CD4-positive, alpha-beta T cell (primary cell): ENCODE measurements at regions not wholly inside any gene's neighbourhood (a gene's known extent, or its start where the extent isn't known, plus 50 kb on each side); places are given as distances from the start of the nearest gene placed in this dataset.

ENCODE experiments used
- ATAC-seq: fragments of 200-7000 bp; cut with Tn5 transposase; one replicate; pipeline ENCODE4 v1.10.0; 2022; ENCODE audit warnings: mild to moderate bottlenecking; ENCODE audit not compliant: poor library complexity
- CTCF ChIA-PET: fragments of 350-600 bp; sonication (Branson Sonifier 250); formaldehyde crosslinking; loops from one replicate; lab custom pipeline; 2021; ENCODE audit warnings: antibody characterized with exemption, inconsistent platforms; lab: Charles Lee
- POLR2A ChIA-PET: fragments of 350-600 bp; sonication (Branson Sonifier 250); formaldehyde crosslinking; loops from one replicate; lab custom pipeline; 2021; ENCODE audit warnings: antibody characterized with exemption, inconsistent platforms; lab: Charles Lee
- DNase-seq, 14 experiments: peaks; one replicate each; pipeline ENCODE4 v3.0.0-alpha.2; 2013 to 2020; ENCODE audit warnings: mixed read lengths in 2 of 14
- H3K27ac ChIP-seq, 2 donors: one replicate each; pipeline versions ENCODE4 v1.5.1 to v1.7.0; 2013; ENCODE audit warnings: low read length in 2 of 2, low read depth in 1 of 2, mild to moderate bottlenecking in 1 of 2
- H3K27me3 ChIP-seq, 2 experiments: 1 replicate in 1 of 2; 2 replicates in 1 of 2; pipeline versions ENCODE4 v1.6.1 to v1.7.0; 2013; ENCODE audit warnings: low read length in 2 of 2, control low read depth in 1 of 2, mild to moderate bottlenecking in 1 of 2, moderate library complexity in 1 of 2; ENCODE audit not compliant: insufficient read depth in 2 of 2, control insufficient read depth in 1 of 2
- H3K36me3 ChIP-seq: one replicate; pipeline ENCODE4 v1.6.1; 2013; ENCODE audit warnings: low read length, control low read depth; ENCODE audit not compliant: insufficient read depth
- H3K4me1 ChIP-seq: one replicate; pipeline ENCODE4 v1.6.1; 2013; ENCODE audit warnings: low read length, control low read depth; ENCODE audit not compliant: insufficient read depth
- H3K4me3 ChIP-seq: one replicate; pipeline ENCODE4 v1.5.1; 2013; ENCODE audit warnings: mild to moderate bottlenecking, low read length, moderate library complexity
- H3K9me3 ChIP-seq, 2 experiments: 1 replicate in 1 of 2; 2 replicates in 1 of 2; pipeline versions ENCODE4 v1.6.1 to v1.7.0; 2013; ENCODE audit warnings: low read length in 2 of 2, mild to moderate bottlenecking in 2 of 2, control low read depth in 1 of 2, moderate library complexity in 1 of 2; ENCODE audit not compliant: control insufficient read depth in 1 of 2, insufficient read depth in 1 of 2
- H3K27ac Mint-ChIP-seq: one replicate; pipeline ENCODE4 v1.8.0; 2020; ENCODE audit warnings: mixed read lengths
- H3K27me3 Mint-ChIP-seq: one replicate; pipeline ENCODE4 v1.8.0; 2021; ENCODE audit warnings: mixed read lengths
- H3K36me3 Mint-ChIP-seq: one replicate; pipeline ENCODE4 v1.8.0; 2021; ENCODE audit warnings: low read depth, mixed read lengths
- H3K4me1 Mint-ChIP-seq: one replicate; pipeline ENCODE4 v1.8.0; 2021; ENCODE audit warnings: low read depth, mixed read lengths
- H3K4me3 Mint-ChIP-seq: one replicate; pipeline ENCODE4 v1.8.0; 2020; ENCODE audit warnings: mild to moderate bottlenecking, mixed read lengths
- H3K9me3 Mint-ChIP-seq: one replicate; pipeline ENCODE4 v1.8.0; 2020; ENCODE audit warnings: mixed read lengths
- CTCF ChIP-seq: fragments of 200-600 bp; IDR thresholded peaks from one replicate; pipeline ENCODE4 v1.8.0; 2022; ENCODE audit warnings: antibody characterized with exemption, mild to moderate bottlenecking
- intact Hi-C, 2 experiments: fragments of 100-400 bp; cut with DNase I in 1 of 2; cut with micrococcal nuclease in 1 of 2; formaldehyde crosslinking; loops; one replicate each; pipeline versions ENCODE4 v1.15.1 to v1.9.0; 2023 to 2025; cut with DNase I, micrococcal nuclease

- H3K36me3 ChIP-seq = no peaks in the 10 kb centered on the region
- DNase-seq (no peak), ATAC-seq (no peak)
- TF ChIP-seq CTCF = no peak
- Mint-ChIP-seq H3K9me3 (no peaks in the 10 kb centered on the region), H3K27me3 (peaks cover 6% of the 10 kb centered on the region), H3K27ac (no peak overlapping the region), H3K4me3 (no peak overlapping the region), H3K4me1 (no peaks in the 10 kb centered on the region), H3K36me3 (no peaks in the 10 kb centered on the region)
- H3K27ac ChIP-seq = no peak overlapping the region
- intact Hi-C loops = no loop called here
- ChIA-PET CTCF (no interaction called here), POLR2A (no interaction called here)
- H3K27me3 ChIP-seq = no peaks in the 10 kb centered on the region
- no peaks in the 10 kb centered on the region for H3K4me1 ChIP-seq
- H3K9me3 ChIP-seq = no peaks in the 10 kb centered on the region
- no peak overlapping the region for H3K4me3 ChIP-seq
These were observed 897.1 kb downstream of the TFAP2A start for GRCh38 chr6:9517806-9518205.

- no peaks in the 10 kb centered on the region for H3K9me3 ChIP-seq
- DNase-seq (no peak), ATAC-seq (no peak)
- intact Hi-C loops = no loop called here
- no peaks in the 10 kb centered on the region for H3K9me3 Mint-ChIP-seq
- H3K27me3 Mint-ChIP-seq = peaks cover 6% of the 10 kb centered on the region
- TF ChIP-seq CTCF = no peak
- no peaks in the 10 kb centered on the region for H3K36me3 ChIP-seq
- H3K4me3 Mint-ChIP-seq = no peak overlapping the region
- H3K4me1 Mint-ChIP-seq = no peaks in the 10 kb centered on the region
- H3K4me1 ChIP-seq = no peaks in the 10 kb centered on the region
- no peaks in the 10 kb centered on the region for H3K36me3 Mint-ChIP-seq
- H3K27ac Mint-ChIP-seq = no peak overlapping the region
- no peak overlapping the region for H3K4me3 ChIP-seq
- ChIA-PET CTCF (no interaction called here), POLR2A (no interaction called here)
- H3K27ac ChIP-seq = no peak overlapping the region
- H3K27me3 ChIP-seq = no peaks in the 10 kb centered on the region
These were observed 899.0 kb downstream of the TFAP2A start for GRCh38 chr6:9515633-9516606.

DNA sequence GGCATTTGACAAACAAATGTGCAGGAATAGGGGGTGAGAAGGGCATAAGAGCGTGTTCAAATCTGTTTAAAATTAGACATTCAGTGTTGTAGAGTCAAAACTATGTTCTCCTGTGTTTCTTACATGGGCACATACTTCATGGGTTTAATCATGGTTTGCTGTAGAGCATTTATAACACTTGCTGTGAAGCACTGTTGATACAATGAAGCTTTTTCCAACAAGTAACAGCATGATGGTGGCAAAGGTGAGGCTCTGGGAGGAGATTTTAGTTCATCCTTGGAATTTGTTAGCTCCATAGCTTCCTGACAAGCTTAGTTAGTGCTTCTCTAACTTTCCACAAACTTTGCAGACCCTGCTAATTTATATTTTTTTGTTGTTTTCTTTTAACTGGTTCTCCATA lies 900.7 kb downstream of the TFAP2A start:
- TF ChIP-seq CTCF = no peak

More for the DNA sequence above, 900.7 kb downstream of the TFAP2A start:
- Mint-ChIP-seq H3K36me3 (no peaks in the 10 kb centered on the region), H3K27me3 (peaks cover 6% of the 10 kb centered on the region), H3K4me1 (no peaks in the 10 kb centered on the region), H3K9me3 (no peaks in the 10 kb centered on the region), H3K4me3 (no peak overlapping the region), H3K27ac (no peak overlapping the region)
- H3K4me1 ChIP-seq = no peaks in the 10 kb centered on the region
- DNase-seq = no peak
- no peak overlapping the region for H3K4me3 ChIP-seq
- no peaks in the 10 kb centered on the region for H3K36me3 ChIP-seq
- no peaks in the 10 kb centered on the region for H3K9me3 ChIP-seq
- H3K27ac ChIP-seq = no peak overlapping the region
- H3K27me3 ChIP-seq = no peaks in the 10 kb centered on the region
- intact Hi-C loops = no loop called here
- ATAC-seq = no peak
- POLR2A ChIA-PET = no interaction called here
- CTCF ChIA-PET = interaction anchor here (0.6 kb wide), 1 partner anchor 99 kb away, joined by 3 read pairs; no protein-coding TSS in a partner anchor
